Thoracic aorta (tissue), 2 donors: ENCODE measurements at regions not wholly inside any gene's neighbourhood (a gene's known extent, or its start where the extent isn't known, plus 50 kb on each side); places are given as distances from the start of the nearest gene placed in this dataset.

ENCODE experiments used
- ATAC-seq: fragments of 150-250 bp; one replicate; pipeline ENCODE4 v1.8.0; 2017; ENCODE audit warnings: low read depth; ENCODE audit not compliant: insufficient number of reproducible peaks, low FRiP score
- DNase-seq: peaks from one replicate; pipeline ENCODE4 v3.0.0-alpha.2; 2020; ENCODE audit warnings: low spot score
- H3K27ac ChIP-seq, 2 donors: fragments of 200-600 bp; sonication (generic); 1 replicate in 1 of 2; 2 replicates in 1 of 2; pipeline ENCODE4 v1.5.1; 2016; ENCODE audit warnings: mild to moderate bottlenecking in 2 of 2, moderate library complexity in 2 of 2
- H3K27me3 ChIP-seq: fragments of 200-600 bp; sonication (generic); replicated peaks from 2 replicates; pipeline ENCODE4 v1.6.0; 2016; ENCODE audit warnings: mild to moderate bottlenecking; ENCODE audit not compliant: insufficient read depth
- H3K36me3 ChIP-seq: fragments of 200-600 bp; sonication (generic); one replicate; pipeline ENCODE4 v1.5.1; 2016
- H3K4me1 ChIP-seq, 2 donors: fragments of 200-600 bp; sonication (generic); 1 replicate in 1 of 2; 2 replicates in 1 of 2; pipeline versions ENCODE4 v1.5.1 to v1.6.0; 2016; ENCODE audit warnings: low read depth in 2 of 2, mild to moderate bottlenecking in 1 of 2; ENCODE audit not compliant: control insufficient read depth in 1 of 2
- H3K4me3 ChIP-seq: fragments of 200-600 bp; sonication (generic); 2 replicates; pipeline ENCODE4 v1.5.1; 2016; ENCODE audit warnings: mild to moderate bottlenecking
- H3K9me3 ChIP-seq: fragments of 200-600 bp; sonication (generic); 2 replicates; pipeline ENCODE4 v1.5.1; 2016
- TF ChIP-seq, protein P1 (sequence below): fragments of 200-600 bp; sonication (generic); IDR thresholded peaks from one replicate; pipeline ENCODE4 v1.5.1; 2019; ENCODE audit warnings: antibody characterized with exemption

DNA sequence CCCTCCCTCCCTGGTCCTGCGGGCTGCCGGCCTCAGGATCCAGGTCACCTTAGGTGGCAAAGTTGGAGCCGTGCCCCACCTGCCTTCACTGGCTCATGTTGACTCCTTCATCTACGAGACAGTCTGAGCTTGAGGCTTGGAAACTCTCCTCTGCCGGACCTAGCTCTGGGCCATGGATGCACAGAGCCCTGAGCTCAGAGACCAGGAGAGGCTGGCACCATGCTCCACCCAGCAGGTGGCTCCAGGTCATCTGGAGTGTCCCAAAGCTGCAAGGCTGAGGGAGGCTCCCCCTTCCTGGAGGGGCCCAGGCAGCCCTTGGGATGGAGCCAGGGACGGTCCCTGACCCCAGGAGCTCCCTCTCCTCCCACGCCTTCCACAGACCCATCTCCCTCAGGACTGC is 81.3 kb downstream of the PDGFA start:
- ATAC-seq (no peak), DNase-seq (no peak)
- no peak overlapping the region for H3K4me3 ChIP-seq
- no peaks in the 10 kb centered on the region for H3K27me3 ChIP-seq
- H3K4me1 ChIP-seq: peaks cover 0 to 7% of the 10 kb centered on the region in 2 donors
- no peak overlapping the region for H3K27ac ChIP-seq
- no peaks in the 10 kb centered on the region for H3K9me3 ChIP-seq
- TF ChIP-seq, protein P1, sequence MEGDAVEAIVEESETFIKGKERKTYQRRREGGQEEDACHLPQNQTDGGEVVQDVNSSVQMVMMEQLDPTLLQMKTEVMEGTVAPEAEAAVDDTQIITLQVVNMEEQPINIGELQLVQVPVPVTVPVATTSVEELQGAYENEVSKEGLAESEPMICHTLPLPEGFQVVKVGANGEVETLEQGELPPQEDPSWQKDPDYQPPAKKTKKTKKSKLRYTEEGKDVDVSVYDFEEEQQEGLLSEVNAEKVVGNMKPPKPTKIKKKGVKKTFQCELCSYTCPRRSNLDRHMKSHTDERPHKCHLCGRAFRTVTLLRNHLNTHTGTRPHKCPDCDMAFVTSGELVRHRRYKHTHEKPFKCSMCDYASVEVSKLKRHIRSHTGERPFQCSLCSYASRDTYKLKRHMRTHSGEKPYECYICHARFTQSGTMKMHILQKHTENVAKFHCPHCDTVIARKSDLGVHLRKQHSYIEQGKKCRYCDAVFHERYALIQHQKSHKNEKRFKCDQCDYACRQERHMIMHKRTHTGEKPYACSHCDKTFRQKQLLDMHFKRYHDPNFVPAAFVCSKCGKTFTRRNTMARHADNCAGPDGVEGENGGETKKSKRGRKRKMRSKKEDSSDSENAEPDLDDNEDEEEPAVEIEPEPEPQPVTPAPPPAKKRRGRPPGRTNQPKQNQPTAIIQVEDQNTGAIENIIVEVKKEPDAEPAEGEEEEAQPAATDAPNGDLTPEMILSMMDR: no peak
- no peaks in the 10 kb centered on the region for H3K36me3 ChIP-seq

DNA sequence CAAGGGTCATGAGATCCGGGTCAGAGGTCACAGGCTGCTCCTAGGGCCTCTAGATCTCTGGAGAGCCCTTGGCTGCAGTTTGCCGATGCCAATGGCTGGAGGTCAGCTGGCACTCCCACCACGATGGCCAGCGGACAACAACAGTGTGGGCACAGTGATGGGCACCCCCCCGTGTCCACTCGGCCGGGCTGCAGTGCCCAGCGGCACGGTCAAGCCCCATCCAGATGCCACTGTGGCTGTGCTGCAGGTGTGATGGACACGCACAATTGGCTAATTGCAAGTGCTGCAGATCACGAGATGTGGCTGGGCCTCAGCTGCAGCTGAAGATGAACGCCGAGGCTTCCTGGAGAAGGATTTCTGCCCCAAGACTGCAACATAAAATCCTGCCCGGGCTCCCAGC is 80.7 kb downstream of the PDGFA start:
- ATAC-seq (no peak), DNase-seq (no peak)
- H3K36me3 ChIP-seq: no peaks in the 10 kb centered on the region
- H3K27me3 ChIP-seq: no peaks in the 10 kb centered on the region
- H3K4me3 ChIP-seq: no peak overlapping the region
- TF ChIP-seq, protein P1: no peak
- H3K4me1 ChIP-seq: peaks cover 0 to 7% of the 10 kb centered on the region in 2 donors
- H3K27ac ChIP-seq: no peak overlapping the region
- H3K9me3 ChIP-seq: no peaks in the 10 kb centered on the region

DNA sequence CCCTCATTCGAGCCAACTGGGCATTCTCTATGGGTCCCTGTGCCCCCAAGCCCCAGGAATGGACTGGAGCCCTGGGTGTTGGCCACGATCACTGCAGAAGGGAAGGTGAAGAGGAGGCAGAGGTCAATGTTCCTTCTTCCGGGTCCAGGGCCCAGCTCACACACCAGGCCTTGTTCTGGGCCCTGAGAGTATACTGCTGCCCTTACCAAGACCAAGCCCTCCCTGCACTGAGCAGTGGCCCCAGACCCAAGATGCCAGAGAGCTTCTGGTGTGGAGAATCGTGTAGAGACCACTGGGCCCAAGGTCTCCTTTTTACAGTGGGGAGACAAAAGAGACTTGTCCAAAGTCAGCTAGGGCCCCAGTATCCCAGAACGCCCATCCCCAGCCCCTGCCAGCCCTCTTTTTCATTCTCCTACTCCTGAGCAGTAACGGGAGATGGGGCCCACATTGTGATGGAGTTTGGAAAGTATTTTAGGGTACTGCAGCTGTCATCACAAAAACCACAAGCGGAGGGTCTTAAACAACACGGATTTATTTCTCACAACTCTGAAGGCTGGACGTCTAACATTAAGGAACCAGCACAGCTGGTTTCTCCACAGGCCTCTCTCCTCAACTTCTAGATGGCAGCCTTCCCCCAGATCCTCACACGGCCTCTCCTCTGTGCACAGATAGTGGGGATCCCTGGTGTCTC is 79.4 kb downstream of the PDGFA start:
- no peak overlapping the region for H3K27ac ChIP-seq
- H3K9me3 ChIP-seq: no peaks in the 10 kb centered on the region
- peaks cover 0 to 15% of the 10 kb centered on the region in 2 donors for H3K4me1 ChIP-seq
- H3K4me3 ChIP-seq: no peak overlapping the region
- TF ChIP-seq, protein P1: no peak
- ATAC-seq: no peak
- no peaks in the 10 kb centered on the region for H3K27me3 ChIP-seq
- DNase-seq: no peak
- H3K36me3 ChIP-seq: no peaks in the 10 kb centered on the region

DNA sequence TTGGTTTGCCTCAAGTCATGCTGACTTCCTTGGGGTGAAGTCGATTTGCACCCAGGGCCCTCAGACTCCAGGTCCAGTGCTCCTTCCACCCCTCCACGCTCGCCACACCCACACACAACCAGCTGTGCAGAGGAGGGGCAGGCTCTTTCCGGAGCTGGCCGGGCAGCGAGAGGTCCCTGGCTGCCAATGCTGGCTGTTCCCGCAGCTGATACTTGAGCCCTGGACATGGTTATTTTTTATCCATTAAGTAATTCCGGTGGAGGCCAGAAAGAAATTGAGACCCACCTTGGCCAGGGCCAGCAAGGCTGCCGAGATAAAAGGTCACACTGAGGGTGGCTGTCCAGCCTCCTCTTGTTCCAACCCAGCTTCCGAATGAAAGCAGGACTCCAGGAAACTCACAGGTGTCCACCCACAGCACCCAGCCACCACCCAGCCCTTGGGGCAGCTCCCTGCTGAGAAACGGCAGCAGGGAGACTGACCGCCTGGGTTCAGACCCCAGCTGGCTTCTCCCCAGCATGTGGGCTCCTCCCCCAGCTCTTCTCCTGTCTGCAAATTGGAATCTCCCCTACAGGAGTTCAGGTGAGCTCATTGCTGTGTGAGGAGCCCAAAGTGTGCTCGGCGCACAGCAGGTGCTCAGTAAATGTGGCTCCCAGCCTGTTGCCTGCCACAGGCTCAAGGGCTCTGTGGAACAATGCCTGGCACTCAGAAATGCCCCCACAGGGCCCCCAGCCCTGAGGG is 77.8 kb downstream of the PDGFA start:
- H3K4me1 ChIP-seq: peaks cover 0 to 15% of the 10 kb centered on the region in 2 donors

DNA sequence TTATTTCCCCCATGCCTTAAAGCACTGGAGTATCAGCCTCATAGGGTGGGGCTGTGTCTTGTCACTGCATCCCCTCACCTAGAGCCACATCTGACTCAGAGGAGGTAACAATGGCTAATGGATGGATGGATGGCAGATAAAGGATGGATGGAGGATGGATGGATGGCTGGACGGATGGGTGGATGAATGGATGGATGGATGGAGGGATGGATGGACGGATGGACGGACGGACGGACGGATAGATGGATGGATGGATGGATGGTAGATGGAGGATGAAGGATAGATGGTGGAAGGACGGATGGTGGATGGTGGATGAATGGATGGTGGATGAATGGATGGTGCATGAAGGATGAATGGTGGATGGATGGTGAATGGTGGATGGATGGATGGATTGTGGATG is 77.2 kb downstream of the PDGFA start:
- H3K27ac ChIP-seq: no peak overlapping the region
- TF ChIP-seq, protein P1: no peak
- H3K4me3 ChIP-seq: no peak overlapping the region
- H3K27me3 ChIP-seq: no peaks in the 10 kb centered on the region
- DNase-seq (no peak), ATAC-seq (no peak)
- no peaks in the 10 kb centered on the region for H3K9me3 ChIP-seq
- no peaks in the 10 kb centered on the region for H3K36me3 ChIP-seq
- peaks cover 0 to 15% of the 10 kb centered on the region in 2 donors for H3K4me1 ChIP-seq

More for the DNA sequence above, 77.8 kb downstream of the PDGFA start:
- H3K27me3 ChIP-seq: no peaks in the 10 kb centered on the region
- H3K36me3 ChIP-seq: no peaks in the 10 kb centered on the region
- no peak for DNase-seq
- TF ChIP-seq, protein P1: no peak
- no peaks in the 10 kb centered on the region for H3K9me3 ChIP-seq
- H3K4me3 ChIP-seq: no peak overlapping the region
- H3K27ac ChIP-seq: no peak overlapping the region
- no peak for ATAC-seq
